NB4 (cell line): ENCODE measurements at regions not wholly inside any gene's neighbourhood (a gene's known extent, or its start where the extent isn't known, plus 50 kb on each side); places are given as distances from the start of the nearest gene placed in this dataset.

Experiments
- DNase-seq: peaks from one replicate; pipeline ENCODE4 v3.0.0; 2010; ENCODE audit warnings: low read depth
- H3K4me3 ChIP-seq: one replicate; pipeline ENCODE4 v1.5.1; 2011; ENCODE audit warnings: mild to moderate bottlenecking, low read depth, low read length, moderate library complexity
- MYC ChIP-seq: IDR thresholded peaks from 2 replicates; pipeline ENCODE4 v1.6.1; 2011; ENCODE audit warnings: low read depth, low read length
- POLR2A ChIP-seq: IDR thresholded peaks from 2 replicates; pipeline ENCODE4 v1.6.1; 2011; ENCODE audit warnings: mild to moderate bottlenecking; ENCODE audit not compliant: insufficient read length; ENCODE audit errors: extremely low read depth
- TF ChIP-seq, protein P1 (sequence below): IDR thresholded peaks from one replicate; pipeline ENCODE4 v1.5.1; 2012; ENCODE audit warnings: low read depth, low read length
- TF ChIP-seq, protein P2 (sequence below): IDR thresholded peaks from 2 replicates; pipeline ENCODE4 v1.6.1; 2011; ENCODE audit warnings: low read depth, low read length

GRCh38 chr13:102460806-102461205 lies 59.0 kb upstream of the FGF14 start:
- no peak for DNase-seq
- TF ChIP-seq, protein P1, sequence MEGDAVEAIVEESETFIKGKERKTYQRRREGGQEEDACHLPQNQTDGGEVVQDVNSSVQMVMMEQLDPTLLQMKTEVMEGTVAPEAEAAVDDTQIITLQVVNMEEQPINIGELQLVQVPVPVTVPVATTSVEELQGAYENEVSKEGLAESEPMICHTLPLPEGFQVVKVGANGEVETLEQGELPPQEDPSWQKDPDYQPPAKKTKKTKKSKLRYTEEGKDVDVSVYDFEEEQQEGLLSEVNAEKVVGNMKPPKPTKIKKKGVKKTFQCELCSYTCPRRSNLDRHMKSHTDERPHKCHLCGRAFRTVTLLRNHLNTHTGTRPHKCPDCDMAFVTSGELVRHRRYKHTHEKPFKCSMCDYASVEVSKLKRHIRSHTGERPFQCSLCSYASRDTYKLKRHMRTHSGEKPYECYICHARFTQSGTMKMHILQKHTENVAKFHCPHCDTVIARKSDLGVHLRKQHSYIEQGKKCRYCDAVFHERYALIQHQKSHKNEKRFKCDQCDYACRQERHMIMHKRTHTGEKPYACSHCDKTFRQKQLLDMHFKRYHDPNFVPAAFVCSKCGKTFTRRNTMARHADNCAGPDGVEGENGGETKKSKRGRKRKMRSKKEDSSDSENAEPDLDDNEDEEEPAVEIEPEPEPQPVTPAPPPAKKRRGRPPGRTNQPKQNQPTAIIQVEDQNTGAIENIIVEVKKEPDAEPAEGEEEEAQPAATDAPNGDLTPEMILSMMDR, result no peak
- no peak for TF ChIP-seq MYC
- no peak for TF ChIP-seq POLR2A
- TF ChIP-seq, protein P2, sequence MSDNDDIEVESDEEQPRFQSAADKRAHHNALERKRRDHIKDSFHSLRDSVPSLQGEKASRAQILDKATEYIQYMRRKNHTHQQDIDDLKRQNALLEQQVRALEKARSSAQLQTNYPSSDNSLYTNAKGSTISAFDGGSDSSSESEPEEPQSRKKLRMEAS, result no peak
- H3K4me3 ChIP-seq, result no peak overlapping the region

- TF ChIP-seq, protein P1, result no peak
- TF ChIP-seq POLR2A, result no peak
- TF ChIP-seq MYC, result no peak
- TF ChIP-seq, protein P2, result no peak
- DNase-seq, result no peak
- no peak overlapping the region for H3K4me3 ChIP-seq
Measured at GRCh38 chr13:102452836-102453235, 51.0 kb upstream of the FGF14 start.
